HG03025 (cell line): ENCODE measurements at regions not wholly inside any gene's neighbourhood (a gene's known extent, or its start where the extent isn't known, plus 50 kb on each side); places are given as distances from the start of the nearest gene placed in this dataset.

Experiments used
- ATAC-seq: cut with Tn5 transposase; IDR thresholded peaks from one replicate; pipeline ENCODE4 v1.9.1; 2021; ENCODE audit warnings: mild to moderate bottlenecking, moderate library complexity; ENCODE audit not compliant: unreplicated experiment, low FRiP score

- no peak for ATAC-seq
These were observed 78.4 kb downstream of the RNASET2 start for GRCh38 chr6:166877906-166878305.

GRCh38 chr6:166877349-166877748 lies 79.0 kb downstream of the RNASET2 start:
- ATAC-seq, result no peak

GRCh38 chr6:166872531-166873009 lies 83.8 kb downstream of the RNASET2 start:
- no peak for ATAC-seq

GRCh38 chr6:166870602-166871208 lies 85.6 kb downstream of the RNASET2 start:
- no peak for ATAC-seq

GRCh38 chr6:166866839-166867637 lies 89.3 kb downstream of the RNASET2 start:
- ATAC-seq, result no peak

- no peak for ATAC-seq
These were observed 92.0 kb downstream of the RNASET2 start for GRCh38 chr6:166864333-166864732.

- ATAC-seq, result peak; percentile 26
These were observed 93.3 kb downstream of the RNASET2 start for GRCh38 chr6:166862978-166863530.

GRCh38 chr6:166862287-166862977 lies 93.9 kb downstream of the RNASET2 start:
- ATAC-seq, result peak; percentile 52

GRCh38 chr6:166861961-166862286 lies 94.4 kb downstream of the RNASET2 start:
- no peak for ATAC-seq

GRCh38 chr6:166861304-166861703 lies 95.0 kb downstream of the RNASET2 start:
- ATAC-seq, result no peak

GRCh38 chr6:166860392-166860791 lies 96.0 kb downstream of the RNASET2 start:
- no peak for ATAC-seq

GRCh38 chr6:166855416-166855815 lies 100.9 kb downstream of the RNASET2 start:
- no peak for ATAC-seq

GRCh38 chr6:166853371-166854325 lies 102.7 kb downstream of the RNASET2 start:
- ATAC-seq, result no peak

GRCh38 chr6:166852451-166852975 lies 103.8 kb downstream of the RNASET2 start:
- no peak for ATAC-seq

- ATAC-seq, result no peak
These were observed 104.4 kb downstream of the RNASET2 start for GRCh38 chr6:166851911-166852310.

GRCh38 chr6:166851426-166851825 lies 104.9 kb downstream of the RNASET2 start:
- no peak for ATAC-seq

- no peak for ATAC-seq
These were observed 105.7 kb downstream of the RNASET2 start for GRCh38 chr6:166850677-166851076.

- ATAC-seq, result no peak
These were observed 106.6 kb downstream of the RNASET2 start for GRCh38 chr6:166849749-166850183.

- no peak for ATAC-seq
These were observed 107.2 kb downstream of the RNASET2 start for GRCh38 chr6:166848979-166849748.
